GM12874 (cell line): ENCODE measurements at regions not wholly inside any gene's neighbourhood (a gene's known extent, or its start where the extent isn't known, plus 50 kb on each side); places are given as distances from the start of the nearest gene placed in this dataset.

Experiments
- CTCF ChIP-seq: IDR thresholded peaks from 2 replicates; pipeline ENCODE4 v1.5.1; 2011; ENCODE audit warnings: low read depth, mild to moderate bottlenecking, control low read depth, low read length, moderate library complexity; ENCODE audit not compliant: insufficient read depth

- TF ChIP-seq CTCF = no peak
Observed at GRCh38 chr11:71101606-71102005, 150.8 kb downstream of the SHANK2 start.

GRCh38 chr11:71101046-71101445 lies 151.3 kb downstream of the SHANK2 start:
- no peak for TF ChIP-seq CTCF

- TF ChIP-seq CTCF = no peak
Observed at GRCh38 chr11:71098776-71099175, 153.6 kb downstream of the SHANK2 start.

GRCh38 chr11:71097506-71098240 lies 154.7 kb downstream of the SHANK2 start:
- TF ChIP-seq CTCF = no peak

GRCh38 chr11:71096751-71097388 lies 155.5 kb downstream of the SHANK2 start:
- TF ChIP-seq CTCF = no peak

GRCh38 chr11:71095294-71095850 lies 157.0 kb downstream of the SHANK2 start:
- TF ChIP-seq CTCF = no peak

GRCh38 chr11:71094296-71095077 lies 157.9 kb downstream of the SHANK2 start:
- no peak for TF ChIP-seq CTCF
